GM18520 (cell line): ENCODE measurements at regions not wholly inside any gene's neighbourhood (a gene's known extent, or its start where the extent isn't known, plus 50 kb on each side); places are given as distances from the start of the nearest gene placed in this dataset.
"Not testable (repeated sequence)": the region's sequence is repeated elsewhere in the genome, so short reads cannot be mapped to it uniquely, and the experiment has no call there.

Experiments used
- ATAC-seq: cut with Tn5 transposase; IDR thresholded peaks from one replicate; pipeline ENCODE4 v1.9.1; 2021; ENCODE audit not compliant: unreplicated experiment

GRCh38 chr6:14475306-14475705 is 357.7 kb downstream of the CD83 start:
- ATAC-seq: no peak

- ATAC-seq: no peak
Measured at GRCh38 chr6:14476793-14477531, 359.4 kb downstream of the CD83 start.

- no peak for ATAC-seq
Measured at GRCh38 chr6:14477559-14477958, 360.0 kb downstream of the CD83 start.

GRCh38 chr6:14478381-14479225 is 361.0 kb downstream of the CD83 start:
- no peak for ATAC-seq

GRCh38 chr6:14481946-14482345 is 364.4 kb downstream of the CD83 start:
- ATAC-seq: not testable (repeated sequence)

GRCh38 chr6:14487625-14488024 is 370.1 kb downstream of the CD83 start:
- no peak for ATAC-seq

- ATAC-seq: no peak
Measured at GRCh38 chr6:14488180-14488579, 370.6 kb downstream of the CD83 start.

GRCh38 chr6:14489445-14489844 is 371.9 kb downstream of the CD83 start:
- no peak for ATAC-seq

GRCh38 chr6:14498748-14499147 is 381.2 kb downstream of the CD83 start:
- no peak for ATAC-seq

GRCh38 chr6:14499309-14499708 is 381.7 kb downstream of the CD83 start:
- ATAC-seq: no peak

GRCh38 chr6:14499841-14500240 is 382.3 kb downstream of the CD83 start:
- ATAC-seq: no peak

- ATAC-seq: no peak
Measured at GRCh38 chr6:14500809-14501208, 383.2 kb downstream of the CD83 start.

GRCh38 chr6:14501240-14501639 is 383.7 kb downstream of the CD83 start:
- ATAC-seq: no peak

- ATAC-seq: no peak
Measured at GRCh38 chr6:14501914-14502313, 384.3 kb downstream of the CD83 start.

GRCh38 chr6:14502551-14502950 is 385.0 kb downstream of the CD83 start:
- no peak for ATAC-seq

GRCh38 chr6:14505401-14505800 is 387.8 kb downstream of the CD83 start:
- ATAC-seq: no peak

- no peak for ATAC-seq
Measured at GRCh38 chr6:14506656-14507246, 389.2 kb downstream of the CD83 start.

GRCh38 chr6:14509120-14509519 is 391.5 kb downstream of the CD83 start:
- ATAC-seq: no peak

- no peak for ATAC-seq
Measured at GRCh38 chr6:14510038-14510437, 392.5 kb downstream of the CD83 start.

- ATAC-seq: no peak
Measured at GRCh38 chr6:14511061-14511586, 393.6 kb downstream of the CD83 start.

GRCh38 chr6:14512246-14512645 is 394.7 kb downstream of the CD83 start:
- no peak for ATAC-seq
